ENCODE measurements at regions not wholly inside any gene's neighbourhood (a gene's known extent, or its start where the extent isn't known, plus 50 kb on each side); places are given as distances from the start of the nearest gene placed in this dataset.

DNA sequence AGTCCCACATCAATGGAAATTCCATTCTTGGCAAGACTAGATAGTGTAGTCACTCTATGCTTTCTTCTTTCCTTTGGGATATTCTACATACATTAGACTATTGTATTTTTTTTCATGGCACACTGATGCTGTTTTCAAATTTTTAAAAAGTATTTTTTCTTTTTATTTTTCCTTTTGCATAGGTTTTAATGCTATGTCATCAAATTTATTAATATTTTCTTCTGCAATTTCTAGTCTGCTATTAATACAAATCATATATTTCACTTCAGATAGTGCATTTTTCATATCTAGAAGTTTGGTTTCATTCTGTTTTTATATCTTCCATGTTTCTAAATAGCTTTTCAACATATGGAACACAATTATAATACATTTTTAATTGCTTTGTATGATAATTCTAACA is 2050.1 kb upstream of the PRR20A start:
- intact Hi-C loops (cut with DNase I), result no loop called here

DNA sequence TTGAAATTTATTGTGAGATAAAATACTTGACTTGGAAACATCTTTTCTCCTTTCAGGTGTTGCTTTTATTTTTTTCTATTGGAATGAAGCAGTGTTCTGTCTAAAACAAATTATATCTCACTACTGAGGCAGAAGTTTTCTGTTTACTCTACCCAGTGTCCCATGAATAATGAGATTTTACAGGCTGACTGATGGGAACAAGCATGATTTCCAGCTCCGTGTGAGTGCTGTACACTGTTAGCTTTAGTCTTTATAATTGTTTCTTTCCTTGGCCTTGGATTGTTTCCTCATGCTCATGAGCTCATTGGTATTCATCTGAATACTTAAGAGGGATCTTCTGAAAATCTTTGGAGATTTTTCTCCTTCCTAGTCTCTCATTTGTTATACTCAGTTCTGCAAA is 2049.5 kb upstream of the PRR20A start:
- Histone ChIP-seq H3K4me3 (no peak overlapping the region), H3K27me3 (no peaks in the 10 kb centered on the region), H3K36me3 (no peaks in the 10 kb centered on the region), H3K27ac (no peak overlapping the region), H3K9me3 (peaks cover 0 to 3% (median 0%) of the 10 kb centered on the region in 4 donors), H3K4me1 (no peaks in the 10 kb centered on the region)
- DNase-seq, result no peak
- 56 to 66% methylated on average over 1 of the region's 1 CpG for WGBS, 2 donors
- TF ChIP-seq, protein P1, sequence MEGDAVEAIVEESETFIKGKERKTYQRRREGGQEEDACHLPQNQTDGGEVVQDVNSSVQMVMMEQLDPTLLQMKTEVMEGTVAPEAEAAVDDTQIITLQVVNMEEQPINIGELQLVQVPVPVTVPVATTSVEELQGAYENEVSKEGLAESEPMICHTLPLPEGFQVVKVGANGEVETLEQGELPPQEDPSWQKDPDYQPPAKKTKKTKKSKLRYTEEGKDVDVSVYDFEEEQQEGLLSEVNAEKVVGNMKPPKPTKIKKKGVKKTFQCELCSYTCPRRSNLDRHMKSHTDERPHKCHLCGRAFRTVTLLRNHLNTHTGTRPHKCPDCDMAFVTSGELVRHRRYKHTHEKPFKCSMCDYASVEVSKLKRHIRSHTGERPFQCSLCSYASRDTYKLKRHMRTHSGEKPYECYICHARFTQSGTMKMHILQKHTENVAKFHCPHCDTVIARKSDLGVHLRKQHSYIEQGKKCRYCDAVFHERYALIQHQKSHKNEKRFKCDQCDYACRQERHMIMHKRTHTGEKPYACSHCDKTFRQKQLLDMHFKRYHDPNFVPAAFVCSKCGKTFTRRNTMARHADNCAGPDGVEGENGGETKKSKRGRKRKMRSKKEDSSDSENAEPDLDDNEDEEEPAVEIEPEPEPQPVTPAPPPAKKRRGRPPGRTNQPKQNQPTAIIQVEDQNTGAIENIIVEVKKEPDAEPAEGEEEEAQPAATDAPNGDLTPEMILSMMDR (IDR thresholded peaks at IDR 0.05), result no peak
- TF ChIP-seq POLR2AphosphoS5 (IDR thresholded peaks at IDR 0.05) (no peak), EP300 (IDR thresholded peaks at IDR 0.05) (no peak), POLR2A (IDR thresholded peaks at IDR 0.05) (no peak)
- intact Hi-C loops (cut with DNase I), result no loop called here

More for the DNA sequence above, 2050.1 kb upstream of the PRR20A start:
- Histone ChIP-seq H3K4me1 (no peaks in the 10 kb centered on the region), H3K27me3 (no peaks in the 10 kb centered on the region), H3K4me3 (no peak overlapping the region), H3K27ac (no peak overlapping the region), H3K9me3 (peaks cover 0 to 3% (median 0%) of the 10 kb centered on the region in 4 donors), H3K36me3 (no peaks in the 10 kb centered on the region)
- no peak for TF ChIP-seq POLR2A (IDR thresholded peaks at IDR 0.05)
- no peak for TF ChIP-seq POLR2AphosphoS5 (IDR thresholded peaks at IDR 0.05)
- TF ChIP-seq EP300 (IDR thresholded peaks at IDR 0.05), result no peak
- TF ChIP-seq, protein P1 (IDR thresholded peaks at IDR 0.05), result no peak
- DNase-seq, result no peak

DNA sequence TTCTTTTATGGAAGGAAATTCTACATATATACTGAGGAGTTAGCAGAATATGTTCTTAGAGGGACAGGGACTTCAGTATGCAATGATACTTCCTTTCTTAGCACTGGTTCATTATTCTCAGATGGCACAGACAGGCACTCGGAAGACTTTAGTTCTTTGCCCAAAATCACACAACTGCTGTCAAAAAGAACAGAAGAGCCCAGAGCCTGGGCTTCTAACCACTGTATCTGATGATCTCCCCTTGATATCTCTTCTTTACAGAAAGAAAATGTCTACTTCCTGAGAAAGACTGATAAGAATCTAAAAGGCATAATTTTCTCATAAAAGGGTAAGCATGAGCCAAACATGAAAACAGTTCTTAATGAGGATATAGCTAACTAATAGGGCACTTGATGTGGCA is 2034.2 kb upstream of the PRR20A start:
- 73 to 87% methylated on average over 1 of the region's 1 CpG for WGBS, 2 donors
- Histone ChIP-seq H3K27ac (no peak overlapping the region), H3K4me1 (no peaks in the 10 kb centered on the region), H3K4me3 (no peak overlapping the region), H3K36me3 (no peaks in the 10 kb centered on the region), H3K9me3 (peaks cover 0 to under 1% (median 0%) of the 10 kb centered on the region in 4 donors), H3K27me3 (no peaks in the 10 kb centered on the region)
- intact Hi-C loops (cut with DNase I), result no loop called here
- DNase-seq, result no peak
- TF ChIP-seq EP300 (IDR thresholded peaks at IDR 0.05), result no peak
- TF ChIP-seq POLR2AphosphoS5 (IDR thresholded peaks at IDR 0.05), result no peak
- no peak for TF ChIP-seq POLR2A (IDR thresholded peaks at IDR 0.05)
- TF ChIP-seq, protein P1 (IDR thresholded peaks at IDR 0.05), result no peak

DNA sequence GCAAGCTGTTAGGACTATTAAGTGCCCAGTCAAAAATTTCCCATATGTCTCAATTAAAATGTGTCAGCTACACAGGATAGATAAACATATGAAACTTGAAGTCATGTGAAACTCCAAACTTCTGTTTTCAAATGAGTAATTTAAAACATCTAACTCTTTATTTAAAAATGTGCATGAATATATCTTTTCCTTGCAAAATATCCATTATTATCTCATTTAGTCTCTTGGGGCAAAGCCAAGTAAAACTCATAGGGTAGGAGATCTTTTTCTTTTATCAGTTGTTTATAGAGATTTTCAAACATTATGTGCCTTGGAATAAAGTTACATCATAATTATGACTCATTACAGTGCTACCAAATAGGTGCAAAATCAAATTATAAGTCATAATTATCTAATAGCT is 2020.1 kb upstream of the PRR20A start:
- Histone ChIP-seq H3K4me1 (no peaks in the 10 kb centered on the region), H3K27ac (no peak overlapping the region), H3K27me3 (no peaks in the 10 kb centered on the region), H3K36me3 (no peaks in the 10 kb centered on the region), H3K4me3 (no peak overlapping the region), H3K9me3 (no peaks in the 10 kb centered on the region)
- intact Hi-C loops (cut with DNase I), result no loop called here
- no peak for TF ChIP-seq EP300 (IDR thresholded peaks at IDR 0.05)
- TF ChIP-seq, protein P1 (IDR thresholded peaks at IDR 0.05), result no peak
- DNase-seq, result no peak

DNA sequence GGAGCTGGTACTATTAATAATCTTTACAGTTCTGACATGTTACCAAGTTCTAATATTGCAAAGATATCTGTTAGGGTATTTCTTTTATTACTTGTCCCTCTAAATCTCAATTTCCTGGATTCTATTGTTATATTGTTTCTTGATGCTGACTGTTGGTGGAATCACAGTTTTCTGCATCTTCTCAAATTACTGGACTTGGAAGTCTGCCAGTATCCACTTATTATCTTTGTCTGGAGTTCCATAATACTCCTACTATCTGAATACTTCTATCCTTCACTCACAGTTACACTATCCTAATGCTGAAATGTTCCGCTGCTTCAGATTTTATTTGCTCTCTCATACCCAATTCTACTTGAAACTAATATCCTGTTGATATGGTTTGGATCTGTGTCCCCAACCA is 1985.7 kb upstream of the PRR20A start:
- TF ChIP-seq, protein P1 (IDR thresholded peaks at IDR 0.05), result no peak
- no peak for TF ChIP-seq EP300 (IDR thresholded peaks at IDR 0.05)
- no peak for TF ChIP-seq POLR2A (IDR thresholded peaks at IDR 0.05)
- TF ChIP-seq POLR2AphosphoS5 (IDR thresholded peaks at IDR 0.05), result no peak
- WGBS, 2 donors, result 91% methylated on average over 1 of the region's 1 CpG

More for the DNA sequence above, 1985.7 kb upstream of the PRR20A start:
- Histone ChIP-seq H3K9me3 (peaks cover 0 to 5% (median 0%) of the 10 kb centered on the region in 4 donors), H3K27me3 (no peaks in the 10 kb centered on the region), H3K36me3 (no peaks in the 10 kb centered on the region), H3K4me3 (no peak overlapping the region), H3K4me1 (no peaks in the 10 kb centered on the region), H3K27ac (no peak overlapping the region)
- no peak for DNase-seq
- intact Hi-C loops (cut with DNase I), result no loop called here

Measured in sigmoid colon (tissue), 6 donors.